K562 (cell line): ENCODE measurements at regions not wholly inside any gene's neighbourhood (a gene's known extent, or its start where the extent isn't known, plus 50 kb on each side); places are given as distances from the start of the nearest gene placed in this dataset.
"Not testable (repeated sequence)": the region's sequence is repeated elsewhere in the genome, so short reads cannot be mapped to it uniquely, and the experiment has no call there.

Experiments used
- ATAC-seq: fragments of 200-7000 bp; cut with Tn5 transposase; 3 replicates; pipeline ENCODE4 v1.9.1; 2020; ENCODE audit warnings: moderate library complexity
- BruUV-seq: library from RNA; stranded (reverse); fragments of 400-500 nt; replicated peaks from 2 replicates; lab custom pipeline; 2021; lab: Mats Ljungman, UMichigan
- CTCF ChIA-PET: fragments of 300-600 bp; formaldehyde crosslinking; extraction: SDS; loops from one replicate; lab custom pipeline; 2021; ENCODE audit warnings: low intra/inter-chr PET ratio; lab: Yijun Ruan, JAX
- POLR2A ChIA-PET: fragments of 300-600, 350-650 bp; sonication (Branson Sonifier 250); formaldehyde crosslinking; extraction: SDS; loops from one replicate; lab custom pipeline; 2021; ENCODE audit warnings: antibody characterized with exemption, inconsistent platforms; lab: Yijun Ruan, JAX
- DNase-seq, 4 experiments: peaks; one replicate each; pipeline versions ENCODE4 v3.0.0 to v3.0.0-alpha.2; 2011 to 2018; ENCODE audit warnings: low spot score in 3 of 4, mixed read lengths in 3 of 4; ENCODE audit errors: extremely low read depth in 1 of 4
- FAIRE-seq: peaks from 2 replicates; lab custom pipeline; 2011; peaks lifted over from hg19 to GRCh38; lab: Jason Lieb, UNC
- H2AFZ ChIP-seq: 2 replicates; pipeline ENCODE4 v1.6.0; 2011; ENCODE audit warnings: low read depth, low read length, control low read depth, inconsistent platforms
- H3K27ac ChIP-seq: fragments of 200-600 bp; 3 replicates; pipeline ENCODE4 v1.8.0; 2011; ENCODE audit warnings: low read depth, mild to moderate bottlenecking, control low read depth, inconsistent platforms, low read length, moderate library complexity, mixed read lengths; ENCODE audit errors: extremely low read depth
- H3K27me3 ChIP-seq, 2 experiments: fragments of 300-600 bp in 1 of 2; 2 replicates in 1 of 2; 3 replicates in 1 of 2; pipeline versions ENCODE4 v1.6.0 to v1.8.0; 2011; ENCODE audit warnings: inconsistent platforms in 2 of 2, low read length in 2 of 2, mild to moderate bottlenecking in 1 of 2, mixed read lengths in 1 of 2, moderate library complexity in 1 of 2; ENCODE audit not compliant: control insufficient read depth in 2 of 2, insufficient read depth in 2 of 2
- H3K36me3 ChIP-seq: fragments of 300-600 bp; 3 replicates; pipeline ENCODE4 v1.8.0; 2011; ENCODE audit warnings: mild to moderate bottlenecking, low read length, inconsistent platforms; ENCODE audit not compliant: control insufficient read depth, insufficient read depth
- H3K4me1 ChIP-seq, 2 experiments: fragments of 200-600 bp in 1 of 2; replicated peaks in 1 of 2; 2 replicates in 1 of 2; 3 replicates in 1 of 2; pipeline versions ENCODE4 v1.5.1 to v1.8.0; 2011; ENCODE audit warnings: inconsistent platforms in 2 of 2, low read length in 2 of 2, mild to moderate bottlenecking in 1 of 2, mixed read lengths in 1 of 2, moderate library complexity in 1 of 2; ENCODE audit not compliant: control insufficient read depth in 2 of 2, insufficient read depth in 2 of 2
- H3K4me2 ChIP-seq: 2 replicates; pipeline ENCODE4 v1.6.1; 2011; ENCODE audit warnings: low read length, control low read depth, inconsistent platforms, mixed read lengths; ENCODE audit not compliant: insufficient read depth
- H3K4me3 ChIP-seq: fragments of 200-600 bp; sonication (generic), shearing (Covaris generic); 2 replicates; pipeline ENCODE4 v1.5.1; 2016; ENCODE audit warnings: control low read depth, inconsistent platforms
- H3K79me2 ChIP-seq: fragments of 200-600 bp; 3 replicates; pipeline ENCODE4 v1.8.0; 2011; ENCODE audit warnings: low read length, inconsistent platforms; ENCODE audit not compliant: control insufficient read depth, insufficient read depth
- H3K9ac ChIP-seq, 2 experiments: 2 replicates each; pipeline versions ENCODE4 v1.6.0 to v1.6.1; 2011; ENCODE audit warnings: low read depth in 2 of 2, low read length in 2 of 2, control low read depth in 1 of 2, inconsistent platforms in 1 of 2, mild to moderate bottlenecking in 1 of 2, mixed read lengths in 1 of 2; ENCODE audit not compliant: insufficient read depth in 1 of 2
- H3K9me1 ChIP-seq: one replicate; pipeline ENCODE4 v1.6.0; 2011; ENCODE audit warnings: inconsistent platforms, mild to moderate bottlenecking, low read length, moderate library complexity; ENCODE audit not compliant: control insufficient read depth, insufficient read depth
- H3K9me3 ChIP-seq: replicated peaks from 2 replicates; pipeline ENCODE4 v1.5.1; 2011; ENCODE audit warnings: low read depth, low read length, inconsistent platforms; ENCODE audit not compliant: control insufficient read depth, insufficient read depth
- H4K20me1 ChIP-seq: replicated peaks from 2 replicates; pipeline ENCODE4 v1.6.1; 2011; ENCODE audit warnings: low read length, inconsistent platforms, mixed read lengths; ENCODE audit not compliant: control insufficient read depth, insufficient read depth
- ARID1B ChIP-seq: fragments of 450-650 bp; IDR thresholded peaks from 2 replicates; pipeline ENCODE4 v1.6.1; 2016; ENCODE audit warnings: antibody characterized with exemption, mild to moderate bottlenecking, inconsistent platforms
- MCM3 ChIP-seq: fragments of 450-650 bp; IDR thresholded peaks from 2 replicates; pipeline ENCODE4 v1.6.1; 2016
- POLR2A ChIP-seq: fragments of 450-650 bp; conservative IDR thresholded peaks from 2 replicates; pipeline ENCODE4 v1.6.1; 2016
- SAFB ChIP-seq: fragments of 200-400 bp; formaldehyde crosslinking; IDR thresholded peaks from 2 replicates; pipeline ENCODE4 v1.6.1; 2017; ENCODE audit warnings: low read depth, low read length, borderline replicate concordance
- ZNF134 ChIP-seq: fragments of 250-450 bp; sonication (Bioruptor Pico); conservative IDR thresholded peaks from 2 replicates; pipeline ENCODE4 v1.4.0; 2020
- ZNF445 ChIP-seq: fragments of 250-450 bp; sonication (Bioruptor Pico); IDR thresholded peaks from 2 replicates; pipeline ENCODE4 v1.4.0; 2020; ENCODE audit warnings: low read depth, mild to moderate bottlenecking, moderate library complexity
- ZNF717 ChIP-seq: fragments of 250-450 bp; sonication (Bioruptor Pico); IDR thresholded peaks from 2 replicates; pipeline ENCODE4 v1.5.0; 2021
- WGBS: fragments of 100-300 bp; shearing (Covaris generic); methylation state at CpG from one replicate; pipeline ENCODE4 v1.1.6; 2016; ENCODE audit warnings: low coverage, mixed read lengths; ENCODE audit not compliant: insufficient coverage; ENCODE audit errors: missing lambda C conversion rate; 5-methylcytosine and 5-hydroxymethylcytosine counted together
- in situ Hi-C: fragments of 300-500 bp; cut with MboI; formaldehyde crosslinking; loops from 4 replicates; pipeline ENCODE4 v1.15.0; 2018; ENCODE audit warnings: inconsistent platforms, mixed read lengths
- intact Hi-C: fragments of 100-400 bp; cut with micrococcal nuclease; formaldehyde crosslinking; loops from 2 replicates; pipeline ENCODE4 v1.14.2; 2022

DNA sequence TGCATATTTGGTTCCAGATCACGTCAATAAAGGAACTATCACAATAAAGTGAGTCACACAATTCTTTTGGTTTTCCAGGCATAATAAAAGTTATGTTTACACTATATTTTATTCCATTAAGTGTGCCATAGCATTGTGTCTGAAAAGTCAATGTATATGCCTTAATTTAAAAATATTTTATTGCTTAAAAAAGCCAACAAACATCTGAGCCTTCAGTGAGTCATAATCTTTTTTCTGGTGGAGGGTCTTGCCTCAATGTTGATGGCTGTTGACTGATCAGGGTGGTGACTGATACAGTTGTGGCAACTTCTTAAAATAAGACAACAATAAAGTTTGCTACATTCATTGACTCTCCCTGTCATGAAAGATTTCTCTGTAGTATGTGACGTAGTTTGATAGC is 254.3 kb upstream of the SPOPL start (continued):
- TF ChIP-seq SAFB (no peak), ZNF717 (CRISPR knock-in tag) (no peak), MCM3 (no peak), POLR2A (no peak), ZNF445 (CRISPR knock-in tag) (no peak)
- TF ChIP-seq, all 486 proteins: peak for 0

DNA sequence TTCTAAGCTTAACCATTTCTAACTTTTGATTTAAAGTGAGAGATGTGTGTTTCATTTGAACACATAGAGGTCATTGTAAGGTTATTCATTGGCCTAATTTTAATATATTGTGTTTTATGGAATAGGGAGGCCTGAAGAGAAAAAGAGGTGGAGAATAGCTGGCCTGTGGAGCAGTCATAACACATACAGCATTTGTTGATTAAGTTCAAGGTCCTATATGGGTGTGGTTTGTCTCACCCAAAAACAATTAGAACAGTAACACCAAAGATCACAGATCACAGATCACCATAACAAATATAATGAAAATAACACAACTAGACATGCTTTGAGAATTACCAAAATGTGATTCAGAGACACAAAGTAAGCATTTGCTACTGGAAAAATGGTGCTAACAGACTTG is 252.4 kb upstream of the SPOPL start:
- H4K20me1 ChIP-seq: no peaks in the 10 kb centered on the region
- no peak overlapping the region for H3K4me3 ChIP-seq
- no peak overlapping the region for H2AFZ ChIP-seq
- TF ChIP-seq ARID1B: no peak
- TF ChIP-seq ZNF134 (CRISPR knock-in tag): no peak
- ChIA-PET POLR2A (interaction anchor here (1.2 kb wide), 1 partner anchor 9 kb away, joined by 3 read pairs; no protein-coding TSS in a partner anchor), CTCF (no interaction called here)
- intact Hi-C loops: no loop called here
- H3K9me1 ChIP-seq: no peaks in the 10 kb centered on the region
- no peak for ATAC-seq
- no peaks in the 10 kb centered on the region for H3K9me3 ChIP-seq
- no TSS peak for BruUV-seq
- no peaks in the 10 kb centered on the region for H3K79me2 ChIP-seq
- no peaks in the 10 kb centered on the region for H3K4me1 ChIP-seq
- FAIRE-seq: no peak
- no peaks in the 10 kb centered on the region for H3K27me3 ChIP-seq
- H3K9ac ChIP-seq: no peak overlapping the region
- no peak overlapping the region for H3K4me2 ChIP-seq
- in situ Hi-C loops: no loop called here
- no peak overlapping the region for H3K27ac ChIP-seq
- H3K36me3 ChIP-seq: no peaks in the 10 kb centered on the region
- no peak for DNase-seq

DNA sequence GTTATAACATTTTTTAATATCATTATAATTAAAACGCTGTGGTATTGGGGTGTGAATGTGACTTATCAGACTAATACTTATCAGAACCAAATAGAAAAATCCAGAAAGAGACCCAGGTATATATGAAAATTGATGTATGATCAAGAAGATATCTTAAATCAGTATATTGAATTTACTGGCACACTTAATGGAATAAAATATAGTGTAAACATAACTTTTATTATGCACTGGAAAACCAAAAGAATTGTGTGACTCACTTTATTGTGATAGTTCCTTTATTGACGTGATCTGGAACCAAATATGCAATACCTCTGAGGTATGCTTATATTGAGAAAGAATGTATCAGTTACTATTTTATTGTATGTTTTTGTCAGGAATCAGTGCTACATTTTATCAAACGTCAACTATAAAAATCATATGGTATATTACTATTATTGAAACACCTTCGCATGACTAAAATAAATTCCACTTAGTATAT is 250.7 kb upstream of the SPOPL start:
- BruUV-seq, H3K4me2 ChIP-seq, H3K9me3 ChIP-seq, H3K9ac ChIP-seq, H3K4me3 ChIP-seq, H2AFZ ChIP-seq, FAIRE-seq, H3K36me3 ChIP-seq, in situ Hi-C loops, CTCF ChIA-PET, POLR2A ChIA-PET, ATAC-seq, H3K79me2 ChIP-seq, DNase-seq, H3K27me3 ChIP-seq, intact Hi-C loops, H3K4me1 ChIP-seq, H3K9me1 ChIP-seq, H4K20me1 ChIP-seq, H3K27ac ChIP-seq: not testable (repeated sequence)
- whole genome bisulfite sequencing: 0% methylated on average over 2 of the region's 4 CpGs
